ENCODE measurements at regions not wholly inside any gene's neighbourhood (a gene's known extent, or its start where the extent isn't known, plus 50 kb on each side); places are given as distances from the start of the nearest gene placed in this dataset.

- TF ChIP-seq EZH2phosphoT487 (IDR thresholded peaks at IDR 0.05; ENCODE audit: borderline replicate concordance, low read length) (no peak), CTCF (conservative IDR thresholded peaks at IDR 0.05; ENCODE audit: low read depth, low read length) (no peak), EZH2 (IDR thresholded peaks at IDR 0.05; ENCODE audit: low read length, unreplicated experiment) (no peak)
Observed at GRCh38 chr15:31434275-31434587, 107.6 kb downstream of the KLF13 start.

Data from PC-3 (cell line).